Sciatic nerve (tissue), 2 donors: ENCODE measurements at regions not wholly inside any gene's neighbourhood (a gene's known extent, or its start where the extent isn't known, plus 50 kb on each side); places are given as distances from the start of the nearest gene placed in this dataset.
A peak's percentile ranks its signal among the peaks of the same experiment; 100 is the strongest.
"Not testable (repeated sequence)": the region's sequence is repeated elsewhere in the genome, so short reads cannot be mapped to it uniquely, and the experiment has no call there.

Source experiments
- ATAC-seq: fragments of 200-7000 bp; cut with Tn5 transposase; one replicate; pipeline ENCODE4 v1.9.1; 2020; ENCODE audit warnings: mild to moderate bottlenecking, moderate library complexity
- DNase-seq: peaks from one replicate; pipeline ENCODE4 v3.0.0-alpha.2; 2020; ENCODE audit warnings: low spot score
- intact Hi-C: fragments of 100-400 bp; cut with DNase I; formaldehyde crosslinking; loops from one replicate; pipeline ENCODE4 v1.14.2; 2022
- donor health status: DM: no; HTN: no; CAD: no.
- donor health status: DM: no; HTN: no; CAD: no.

- intact Hi-C loops = no loop called here
- no peak for ATAC-seq
- peak; percentile 35 for DNase-seq
Measured at GRCh38 chr14:104400355-104400754, 179.2 kb upstream of the C14orf180 start.

DNA sequence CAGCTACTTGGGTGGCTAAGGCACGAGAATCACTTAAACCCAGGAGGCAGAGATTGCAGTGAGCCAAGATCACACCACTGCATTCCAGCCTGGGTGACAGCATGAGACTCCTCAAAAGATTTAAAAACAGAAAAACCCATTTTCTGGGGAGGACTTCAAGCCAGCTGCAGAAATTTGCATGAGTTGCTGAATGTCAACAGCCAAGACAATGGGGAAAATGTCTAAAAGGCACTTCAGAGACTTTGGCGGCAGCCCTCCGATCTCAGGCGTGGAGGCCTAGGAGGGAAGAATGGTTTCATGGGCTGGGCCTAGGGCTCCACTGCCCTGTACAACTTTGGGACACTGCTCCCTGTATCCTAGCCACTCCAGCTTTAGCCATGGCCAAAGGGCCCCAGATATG, 177.8 kb upstream of the C14orf180 start:
- intact Hi-C loops = no loop called here
- ATAC-seq (no peak), DNase-seq (no peak)

DNA sequence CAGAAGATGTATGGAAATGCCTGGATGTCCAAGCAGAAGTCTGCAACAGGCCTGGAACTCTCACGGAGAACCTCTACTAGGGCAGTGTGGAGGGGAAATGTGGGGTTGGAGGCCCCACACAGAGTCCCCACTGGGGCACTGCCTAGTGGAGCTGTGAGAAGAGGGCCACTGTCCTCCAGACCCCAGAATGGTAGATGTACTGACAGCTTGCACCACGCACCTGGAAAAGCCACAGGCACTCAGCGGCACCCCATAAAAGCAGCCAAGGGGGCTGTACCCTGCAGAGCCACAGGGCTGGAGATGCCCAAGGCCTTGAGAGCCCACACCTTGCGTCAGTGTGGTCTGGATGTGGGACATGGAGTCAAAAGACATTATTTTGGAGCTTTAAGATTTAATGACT, 177.3 kb upstream of the C14orf180 start:
- ATAC-seq, intact Hi-C loops, DNase-seq: not testable (repeated sequence)

GRCh38 chr14:104403421-104404220, 175.9 kb upstream of the C14orf180 start:
- no peak for DNase-seq
- ATAC-seq = no peak
- intact Hi-C loops = no loop called here

DNA sequence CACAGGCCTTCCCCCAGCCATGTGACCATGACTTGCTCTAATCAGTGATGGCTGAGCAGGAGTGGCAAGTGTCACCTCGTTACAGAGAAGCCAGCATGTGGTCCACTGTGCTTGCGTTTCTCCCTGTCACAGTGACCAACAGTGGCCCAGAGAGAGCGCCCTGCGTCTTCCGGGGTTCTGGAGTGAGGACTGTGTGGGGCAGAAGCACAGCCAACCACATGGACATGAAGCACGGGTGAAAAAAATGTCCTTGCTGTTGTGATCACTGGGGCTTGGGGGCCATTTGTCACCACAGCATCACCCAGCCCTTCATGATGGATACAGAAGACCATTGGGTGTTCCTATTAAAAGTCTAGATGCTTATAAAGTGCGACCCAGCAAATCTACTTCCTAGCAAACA, 174.6 kb upstream of the C14orf180 start:
- intact Hi-C loops = no loop called here
- ATAC-seq = no peak
- DNase-seq = peak; percentile 21

GRCh38 chr14:104405360-104406226, 174.0 kb upstream of the C14orf180 start:
- intact Hi-C loops = no loop called here
- DNase-seq (no peak), ATAC-seq (no peak)

DNA sequence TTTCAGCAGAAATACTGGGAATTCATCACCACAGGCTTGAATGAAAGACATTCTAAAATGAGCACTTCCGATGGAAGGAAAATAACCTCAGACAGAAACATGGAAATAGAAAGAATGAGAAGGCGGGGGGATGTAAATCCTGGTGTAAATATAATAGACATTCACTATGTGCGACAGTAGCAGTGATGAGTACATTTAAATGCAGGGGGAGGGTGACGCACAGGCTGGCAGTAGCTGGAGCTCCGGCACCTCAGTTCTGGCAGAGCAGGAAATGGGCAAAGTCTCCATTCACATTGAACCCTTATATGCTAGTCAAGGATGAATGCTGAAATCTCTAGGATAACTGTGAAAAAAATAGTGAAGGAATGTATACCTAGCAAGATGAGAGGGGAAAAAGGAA, 172.7 kb upstream of the C14orf180 start:
- no peak for ATAC-seq
- intact Hi-C loops = no loop called here
- no peak for DNase-seq

- intact Hi-C loops = no loop called here
- ATAC-seq = no peak
- no peak for DNase-seq
Measured at GRCh38 chr14:104416383-104416782, 163.2 kb upstream of the C14orf180 start.

DNA sequence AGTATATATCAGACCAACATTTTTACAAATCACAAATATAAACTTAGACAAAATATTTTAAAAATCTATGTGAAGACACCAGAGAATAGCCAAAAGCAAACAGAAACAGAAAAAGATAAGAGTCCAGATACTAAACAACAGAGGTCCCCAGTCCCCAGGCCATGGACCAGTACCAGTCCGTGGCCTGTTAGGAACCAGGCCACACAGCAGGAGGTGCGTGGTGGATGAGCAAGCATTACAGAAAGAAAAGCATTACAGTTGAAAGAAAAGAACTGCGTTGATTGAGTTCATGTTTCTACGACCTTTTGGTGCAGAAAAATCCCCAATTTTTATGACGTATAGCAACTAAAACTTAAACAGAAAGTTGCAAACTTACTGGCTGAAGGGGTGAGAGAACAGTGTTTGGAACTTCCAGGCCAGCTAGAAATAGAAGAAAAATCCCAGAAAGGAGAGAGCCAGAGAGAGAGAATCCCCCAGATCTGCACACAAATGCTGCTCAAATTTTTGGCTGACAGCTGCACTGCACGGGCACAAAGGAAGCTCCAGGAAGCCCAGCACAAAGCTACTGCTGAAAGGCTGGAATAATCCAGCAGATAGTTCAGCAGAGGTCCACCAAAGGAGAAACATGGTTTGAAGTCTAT, 159.6 kb upstream of the C14orf180 start:
- intact Hi-C loops = no loop called here
- DNase-seq (no peak), ATAC-seq (no peak)

DNA sequence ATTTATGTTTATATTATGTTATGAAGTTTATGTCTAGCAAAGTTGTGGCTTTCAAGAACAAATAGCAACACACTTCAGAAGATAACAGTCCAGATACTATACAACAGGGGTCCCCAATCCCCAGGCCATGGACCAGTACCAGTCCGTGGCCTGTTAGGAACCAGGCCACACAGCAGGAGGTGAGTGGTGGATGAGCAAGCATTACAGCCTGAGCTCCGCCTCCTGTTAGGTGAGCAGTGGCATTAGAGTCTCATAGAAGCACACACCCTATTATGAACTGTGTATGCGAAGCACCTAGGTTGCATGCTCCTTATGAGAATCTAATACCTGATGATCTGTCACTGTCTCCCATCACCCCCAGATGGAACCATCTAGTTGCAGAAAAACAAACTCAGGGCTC, 159.0 kb upstream of the C14orf180 start:
- intact Hi-C loops, DNase-seq: not testable (repeated sequence)

DNA sequence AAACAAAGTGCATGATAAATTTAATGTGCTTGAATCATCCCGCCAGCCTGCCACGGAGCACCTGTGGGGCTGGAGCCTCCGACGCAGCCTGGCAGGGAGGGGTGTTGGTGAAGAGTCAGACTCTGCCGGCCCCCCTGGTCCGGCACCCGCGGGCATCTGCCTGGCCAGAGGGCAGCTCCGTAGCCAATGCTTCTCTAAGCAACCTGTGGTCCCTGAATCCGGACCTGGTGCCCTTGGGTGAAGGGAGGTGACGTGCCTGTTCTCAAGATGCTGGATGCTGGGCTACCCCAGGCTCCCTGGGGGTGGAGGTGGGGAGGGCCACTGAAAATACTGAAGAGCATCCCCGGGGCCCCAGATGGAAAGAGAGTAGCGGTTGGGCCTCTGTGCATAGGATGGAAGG, 158.6 kb upstream of the C14orf180 start:
- ATAC-seq (no peak), DNase-seq (peak; percentile 26)
- intact Hi-C loops = no loop called here

More for the DNA sequence above, 159.0 kb upstream of the C14orf180 start:
- ATAC-seq = not testable (repeated sequence)

GRCh38 chr14:104421401-104421821, 158.2 kb upstream of the C14orf180 start:
- ATAC-seq = no peak
- peak; percentile 27 for DNase-seq
- intact Hi-C loops = no loop called here

- DNase-seq (peak; percentile 42), ATAC-seq (no peak)
- intact Hi-C loops = no loop called here
Measured at GRCh38 chr14:104421892-104422828, 157.4 kb upstream of the C14orf180 start.

GRCh38 chr14:104422837-104423681, 156.5 kb upstream of the C14orf180 start:
- no peak for ATAC-seq
- intact Hi-C loops = no loop called here

GRCh38 chr14:104423701-104424405, 155.7 kb upstream of the C14orf180 start:
- no peak for ATAC-seq
- peak; percentile 45 for DNase-seq

More at GRCh38 chr14:104422837-104423681, 156.5 kb upstream of the C14orf180 start:
- DNase-seq = peak; percentile 39

DNA sequence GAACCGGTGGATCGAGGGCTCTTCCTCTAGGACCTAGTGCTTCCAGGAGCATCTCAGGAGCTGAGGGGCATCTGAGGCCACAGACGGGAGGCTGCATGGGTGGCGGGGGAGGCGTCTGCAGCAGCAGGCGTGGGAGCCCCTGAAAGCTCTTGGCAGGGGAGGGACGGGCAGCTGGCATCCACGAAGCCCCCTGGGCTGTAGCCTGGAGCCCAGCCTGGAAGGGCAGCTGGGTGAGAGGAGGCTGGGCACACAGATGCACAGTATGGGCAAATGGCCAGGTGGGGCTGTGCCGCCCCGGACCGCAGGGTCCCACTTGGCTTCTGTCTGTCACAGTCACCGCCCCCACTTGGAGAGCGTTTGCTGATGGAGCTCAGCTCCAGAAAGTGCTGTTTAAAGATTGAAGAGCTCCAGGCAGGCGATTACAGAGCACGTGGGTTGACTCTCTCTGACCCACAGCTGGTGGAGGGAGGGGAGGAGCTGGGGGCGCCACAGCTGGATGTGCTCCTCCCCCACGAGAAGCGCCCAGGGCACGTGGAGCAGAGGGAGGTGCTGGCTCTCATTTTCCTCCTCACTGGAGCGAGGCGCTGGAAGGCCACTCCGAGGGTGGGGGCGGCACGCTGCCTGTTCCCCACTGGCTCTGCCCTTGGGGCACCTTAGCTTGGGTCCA, 155.0 kb upstream of the C14orf180 start:
- peak; percentile 55 for DNase-seq
- peak; percentile 59 for ATAC-seq

More at GRCh38 chr14:104423701-104424405, 155.7 kb upstream of the C14orf180 start:
- intact Hi-C loops = no loop called here

More for the DNA sequence above, 155.0 kb upstream of the C14orf180 start:
- intact Hi-C loops = no loop called here
